LNCAP (cell line): ENCODE measurements at regions not wholly inside any gene's neighbourhood (a gene's known extent, or its start where the extent isn't known, plus 50 kb on each side); places are given as distances from the start of the nearest gene placed in this dataset.

Experiments used
- CTCF ChIP-seq: fragments of 450-650 bp; IDR thresholded peaks from 2 replicates; pipeline ENCODE4 v1.5.1; 2017; ENCODE audit warnings: mild to moderate bottlenecking

GRCh38 chr13:81197966-81198365, 857.0 kb upstream of the SPRY2 start:
- TF ChIP-seq CTCF: no peak

- TF ChIP-seq CTCF: no peak
These were observed 856.6 kb upstream of the SPRY2 start for GRCh38 chr13:81197483-81197882.

- TF ChIP-seq CTCF: no peak
These were observed 853.4 kb upstream of the SPRY2 start for GRCh38 chr13:81194362-81194761.

- no peak for TF ChIP-seq CTCF
These were observed 843.8 kb upstream of the SPRY2 start for GRCh38 chr13:81184556-81185265.

- TF ChIP-seq CTCF: no peak
These were observed 831.7 kb upstream of the SPRY2 start for GRCh38 chr13:81172603-81173002.

- peak; percentile 53 for TF ChIP-seq CTCF
These were observed 830.2 kb upstream of the SPRY2 start for GRCh38 chr13:81171065-81171647.

- no peak for TF ChIP-seq CTCF
These were observed 812.6 kb upstream of the SPRY2 start for GRCh38 chr13:81153478-81153877.
